OCI-LY7 (cell line): ENCODE measurements at regions not wholly inside any gene's neighbourhood (a gene's known extent, or its start where the extent isn't known, plus 50 kb on each side); places are given as distances from the start of the nearest gene placed in this dataset.

Source experiments
- BruUV-seq: library from RNA; stranded (reverse); fragments of 400-500 nt; replicated peaks from 2 replicates; lab custom pipeline; 2021; lab: Mats Ljungman, UMichigan
- CTCF ChIA-PET: fragments of 300-600 bp; sonication (Branson Sonifier 250); formaldehyde crosslinking; loops from one replicate; lab custom pipeline; 2022; ENCODE audit warnings: antibody characterized with exemption; ENCODE audit not compliant: unreplicated experiment; lab: Charles Lee
- POLR2A ChIA-PET: fragments of 300-600 bp; sonication (Branson Sonifier 250); formaldehyde crosslinking; loops from one replicate; lab custom pipeline; 2022; ENCODE audit warnings: antibody characterized with exemption; lab: Charles Lee
- DNase-seq: peaks from one replicate; pipeline ENCODE4 v3.0.0-alpha.2; 2015; ENCODE audit warnings: low spot score
- H2AFZ ChIP-seq: fragments of 200-600 bp; sonication (generic), shearing (Covaris generic); 2 replicates; pipeline ENCODE4 v1.6.1; 2014; ENCODE audit warnings: mild to moderate bottlenecking, antibody characterized with exemption, low read length, moderate library complexity
- H3K27ac ChIP-seq: fragments of 200-600 bp; sonication (generic); 2 replicates; pipeline ENCODE4 v1.5.1; 2014; ENCODE audit warnings: mixed run types, low read depth, mild to moderate bottlenecking, moderate library complexity, low read length, inconsistent platforms; ENCODE audit not compliant: poor library complexity, severe bottlenecking
- H3K36me3 ChIP-seq: fragments of 200-600 bp; sonication (generic); 2 replicates; pipeline ENCODE4 v1.6.1; 2014; ENCODE audit warnings: mild to moderate bottlenecking, antibody characterized with exemption, low read length, moderate library complexity, mixed read lengths; ENCODE audit not compliant: insufficient read depth
- H3K4me1 ChIP-seq: fragments of 200-600 bp; sonication (generic); 2 replicates; pipeline ENCODE4 v1.5.1; 2014; ENCODE audit warnings: mild to moderate bottlenecking, low read length; ENCODE audit not compliant: insufficient read depth, poor library complexity, severe bottlenecking
- H3K4me2 ChIP-seq: fragments of 200-600 bp; sonication (generic); 2 replicates; pipeline ENCODE4 v1.6.1; 2014; ENCODE audit warnings: mild to moderate bottlenecking, low read length
- H3K4me3 ChIP-seq: fragments of 200-600 bp; sonication (generic); 2 replicates; pipeline ENCODE4 v1.5.1; 2014; ENCODE audit warnings: mild to moderate bottlenecking, low read depth, low read length; ENCODE audit not compliant: poor library complexity, severe bottlenecking
- H3K79me2 ChIP-seq: fragments of 200-600 bp; sonication (generic); 2 replicates; pipeline ENCODE4 v1.6.1; 2016; ENCODE audit warnings: low read depth, mild to moderate bottlenecking, low read length, moderate library complexity, mixed read lengths; ENCODE audit not compliant: insufficient read depth
- H3K9me2 ChIP-seq: fragments of 200-600 bp; sonication (generic); 2 replicates; pipeline ENCODE4 v1.6.1; 2016; ENCODE audit warnings: mild to moderate bottlenecking, low read length, mixed read lengths; ENCODE audit not compliant: insufficient read depth
- H3K9me3 ChIP-seq: fragments of 200-600 bp; sonication (generic); 2 replicates; pipeline ENCODE4 v1.6.1; 2014; ENCODE audit warnings: mild to moderate bottlenecking, mixed run types, low read length, mixed read lengths
- H4K20me1 ChIP-seq: fragments of 200-600 bp; sonication (generic); 2 replicates; pipeline ENCODE4 v1.6.1; 2014; ENCODE audit warnings: mild to moderate bottlenecking, antibody characterized with exemption, low read length, moderate library complexity, mixed read lengths; ENCODE audit not compliant: insufficient read depth
- CTCF ChIP-seq: fragments of 200-600 bp; sonication (generic); conservative IDR thresholded peaks from 2 replicates; pipeline ENCODE4 v1.5.1; 2014; ENCODE audit warnings: mild to moderate bottlenecking, antibody characterized with exemption, low read length, moderate library complexity, mixed read lengths
- EZH2phosphoT487 ChIP-seq: fragments of 200-600 bp; sonication (generic); IDR thresholded peaks from 2 replicates; pipeline ENCODE4 v1.6.1; 2018; ENCODE audit warnings: low read depth, borderline replicate concordance, mild to moderate bottlenecking, mixed run types, antibody characterized with exemption, low read length, moderate library complexity, mixed read lengths
- intact Hi-C: fragments of 100-400 bp; cut with micrococcal nuclease; formaldehyde crosslinking; loops from one replicate; pipeline ENCODE4 v1.10.0; 2022; ENCODE audit not compliant: unreplicated experiment

GRCh38 chr5:58040846-58041245 lies 419.0 kb downstream of the PLK2 start:
- no peak overlapping the region for H2AFZ ChIP-seq
- H4K20me1 ChIP-seq = no peaks in the 10 kb centered on the region
- H3K36me3 ChIP-seq = no peaks in the 10 kb centered on the region
- H3K4me3 ChIP-seq = no peak overlapping the region
- H3K27ac ChIP-seq = no peak overlapping the region
- H3K4me2 ChIP-seq = no peak overlapping the region
- H3K79me2 ChIP-seq = no peaks in the 10 kb centered on the region
- TF ChIP-seq EZH2phosphoT487 (no peak), CTCF (no peak)
- CTCF ChIA-PET = no interaction called here
- POLR2A ChIA-PET = no interaction called here
- no peaks in the 10 kb centered on the region for H3K4me1 ChIP-seq
- BruUV-seq = no TSS peak
- H3K9me2 ChIP-seq = no peaks in the 10 kb centered on the region
- no peaks in the 10 kb centered on the region for H3K9me3 ChIP-seq
- DNase-seq = no peak
- intact Hi-C loops = no loop called here

GRCh38 chr5:58040044-58040443 lies 419.8 kb downstream of the PLK2 start:
- H4K20me1 ChIP-seq = no peaks in the 10 kb centered on the region
- no peaks in the 10 kb centered on the region for H3K36me3 ChIP-seq
- H3K4me1 ChIP-seq = no peaks in the 10 kb centered on the region
- H3K79me2 ChIP-seq = no peaks in the 10 kb centered on the region
- no peak overlapping the region for H2AFZ ChIP-seq
- no peak overlapping the region for H3K27ac ChIP-seq
- no TSS peak for BruUV-seq
- no peak for DNase-seq
- TF ChIP-seq EZH2phosphoT487 = no peak
- no peak for TF ChIP-seq CTCF
- H3K4me3 ChIP-seq = no peak overlapping the region
- H3K9me2 ChIP-seq = no peaks in the 10 kb centered on the region
- H3K9me3 ChIP-seq = no peaks in the 10 kb centered on the region
- POLR2A ChIA-PET = no interaction called here
- CTCF ChIA-PET = no interaction called here
- no peak overlapping the region for H3K4me2 ChIP-seq
- intact Hi-C loops = no loop called here

GRCh38 chr5:58037899-58038298 lies 422.0 kb downstream of the PLK2 start:
- no peak for DNase-seq
- no peaks in the 10 kb centered on the region for H3K36me3 ChIP-seq
- ChIA-PET CTCF (no interaction called here), POLR2A (no interaction called here)
- no peak overlapping the region for H3K4me3 ChIP-seq
- no peaks in the 10 kb centered on the region for H4K20me1 ChIP-seq
- H3K9me3 ChIP-seq = no peaks in the 10 kb centered on the region
- intact Hi-C loops = no loop called here
- H3K9me2 ChIP-seq = no peaks in the 10 kb centered on the region
- TF ChIP-seq EZH2phosphoT487 (no peak), CTCF (no peak)
- no peak overlapping the region for H2AFZ ChIP-seq
- no peaks in the 10 kb centered on the region for H3K79me2 ChIP-seq
- H3K27ac ChIP-seq = no peak overlapping the region
- BruUV-seq = no TSS peak
- no peak overlapping the region for H3K4me2 ChIP-seq
- no peaks in the 10 kb centered on the region for H3K4me1 ChIP-seq
